ENCODE measurements at regions not wholly inside any gene's neighbourhood (a gene's known extent, or its start where the extent isn't known, plus 50 kb on each side); places are given as distances from the start of the nearest gene placed in this dataset.

DNA sequence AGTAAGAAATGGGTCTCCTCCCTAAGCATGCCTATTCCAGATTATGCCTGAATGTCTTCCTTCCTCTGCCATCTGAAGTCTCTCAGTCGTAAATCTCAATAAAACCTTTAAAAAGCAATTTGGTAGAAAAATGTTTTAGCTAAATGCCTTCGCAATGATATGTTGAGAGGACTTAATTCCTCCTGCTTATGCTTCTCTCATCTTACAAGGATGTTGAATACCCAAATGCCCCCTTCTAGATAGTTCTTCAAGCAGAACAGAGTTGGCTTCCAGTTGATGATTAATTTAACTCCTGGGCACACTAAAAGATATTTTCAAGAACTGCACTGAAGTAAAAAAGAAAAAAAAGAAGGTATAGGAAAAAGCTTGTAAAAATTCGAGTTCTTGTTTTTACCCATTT, 275.0 kb upstream of the SPTLC3 start:
- TF ChIP-seq, protein P1, sequence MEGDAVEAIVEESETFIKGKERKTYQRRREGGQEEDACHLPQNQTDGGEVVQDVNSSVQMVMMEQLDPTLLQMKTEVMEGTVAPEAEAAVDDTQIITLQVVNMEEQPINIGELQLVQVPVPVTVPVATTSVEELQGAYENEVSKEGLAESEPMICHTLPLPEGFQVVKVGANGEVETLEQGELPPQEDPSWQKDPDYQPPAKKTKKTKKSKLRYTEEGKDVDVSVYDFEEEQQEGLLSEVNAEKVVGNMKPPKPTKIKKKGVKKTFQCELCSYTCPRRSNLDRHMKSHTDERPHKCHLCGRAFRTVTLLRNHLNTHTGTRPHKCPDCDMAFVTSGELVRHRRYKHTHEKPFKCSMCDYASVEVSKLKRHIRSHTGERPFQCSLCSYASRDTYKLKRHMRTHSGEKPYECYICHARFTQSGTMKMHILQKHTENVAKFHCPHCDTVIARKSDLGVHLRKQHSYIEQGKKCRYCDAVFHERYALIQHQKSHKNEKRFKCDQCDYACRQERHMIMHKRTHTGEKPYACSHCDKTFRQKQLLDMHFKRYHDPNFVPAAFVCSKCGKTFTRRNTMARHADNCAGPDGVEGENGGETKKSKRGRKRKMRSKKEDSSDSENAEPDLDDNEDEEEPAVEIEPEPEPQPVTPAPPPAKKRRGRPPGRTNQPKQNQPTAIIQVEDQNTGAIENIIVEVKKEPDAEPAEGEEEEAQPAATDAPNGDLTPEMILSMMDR (IDR thresholded peaks at IDR 0.05): no peak
- TF ChIP-seq POLR2A (IDR thresholded peaks at IDR 0.05): no peak

All from body of pancreas (tissue), 4 donors.